ENCODE measurements at regions not wholly inside any gene's neighbourhood (a gene's known extent, or its start where the extent isn't known, plus 50 kb on each side); places are given as distances from the start of the nearest gene placed in this dataset.

- H3K27me3 ChIP-seq (ENCODE audit: low read length): peaks cover 4% of the 10 kb centered on the region; the same call in 1 of the 2 replicates
- H3K4me3 ChIP-seq (ENCODE audit: low read length): no peak overlapping the region
- no peak overlapping the region for H3K4me2 ChIP-seq (ENCODE audit: low read length)
- DNase-seq (no peak), ATAC-seq (no peak)
- H3K79me2 ChIP-seq (ENCODE audit: low read length): no peaks in the 10 kb centered on the region
- peaks cover 12% of the 10 kb centered on the region for H3K9me3 ChIP-seq (ENCODE audit: low read length)
- no peaks in the 10 kb centered on the region for H3K9me2 ChIP-seq (replicated peaks; ENCODE audit: low read length)
- H3F3A ChIP-seq (ENCODE audit: low read length, unreplicated experiment): no peaks in the 10 kb centered on the region
- H3K9ac ChIP-seq (ENCODE audit: low read length): no peak overlapping the region
- H3K4me1 ChIP-seq (ENCODE audit: insufficient read depth, low read length): no peaks in the 10 kb centered on the region
- no TSS peak for BruUV-seq (replicated peaks)
- H3K27ac ChIP-seq (ENCODE audit: low read length): no peak overlapping the region
- no peaks in the 10 kb centered on the region for H4K20me1 ChIP-seq (ENCODE audit: low read length)
- H3K36me3 ChIP-seq (ENCODE audit: low read depth, low read length): no peaks in the 10 kb centered on the region
- no peak for TF ChIP-seq EZH2 (IDR thresholded peaks at IDR 0.05; ENCODE audit: low read length, unreplicated experiment)
- TF ChIP-seq EZH2phosphoT487 (IDR thresholded peaks at IDR 0.05; ENCODE audit: borderline replicate concordance, low read length): no peak
- TF ChIP-seq, protein P1, sequence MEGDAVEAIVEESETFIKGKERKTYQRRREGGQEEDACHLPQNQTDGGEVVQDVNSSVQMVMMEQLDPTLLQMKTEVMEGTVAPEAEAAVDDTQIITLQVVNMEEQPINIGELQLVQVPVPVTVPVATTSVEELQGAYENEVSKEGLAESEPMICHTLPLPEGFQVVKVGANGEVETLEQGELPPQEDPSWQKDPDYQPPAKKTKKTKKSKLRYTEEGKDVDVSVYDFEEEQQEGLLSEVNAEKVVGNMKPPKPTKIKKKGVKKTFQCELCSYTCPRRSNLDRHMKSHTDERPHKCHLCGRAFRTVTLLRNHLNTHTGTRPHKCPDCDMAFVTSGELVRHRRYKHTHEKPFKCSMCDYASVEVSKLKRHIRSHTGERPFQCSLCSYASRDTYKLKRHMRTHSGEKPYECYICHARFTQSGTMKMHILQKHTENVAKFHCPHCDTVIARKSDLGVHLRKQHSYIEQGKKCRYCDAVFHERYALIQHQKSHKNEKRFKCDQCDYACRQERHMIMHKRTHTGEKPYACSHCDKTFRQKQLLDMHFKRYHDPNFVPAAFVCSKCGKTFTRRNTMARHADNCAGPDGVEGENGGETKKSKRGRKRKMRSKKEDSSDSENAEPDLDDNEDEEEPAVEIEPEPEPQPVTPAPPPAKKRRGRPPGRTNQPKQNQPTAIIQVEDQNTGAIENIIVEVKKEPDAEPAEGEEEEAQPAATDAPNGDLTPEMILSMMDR (conservative IDR thresholded peaks at IDR 0.05; ENCODE audit: low read depth, low read length): no peak
- POLR2A ChIA-PET (ENCODE audit: unreplicated experiment): no interaction called here
- intact Hi-C loops (cut with micrococcal nuclease): no loop called here
- CTCF ChIA-PET: no interaction called here
- H2AFZ ChIP-seq (ENCODE audit: low read length): no peak overlapping the region
Observed at GRCh38 chr10:61223576-61223975, 229.6 kb downstream of the TMEM26 start.

GRCh38 chr10:61219696-61220095 lies 233.5 kb downstream of the TMEM26 start:
- H3K79me2 ChIP-seq (ENCODE audit: low read length): no peaks in the 10 kb centered on the region
- CTCF ChIA-PET: no interaction called here
- H3K27me3 ChIP-seq (ENCODE audit: low read length): peaks cover 4% of the 10 kb centered on the region; the same call in 1 of the 2 replicates
- DNase-seq (no peak), ATAC-seq (no peak)
- no peak overlapping the region for H3K4me2 ChIP-seq (ENCODE audit: low read length)
- no peaks in the 10 kb centered on the region for H3K9me3 ChIP-seq (ENCODE audit: low read length)
- TF ChIP-seq EZH2phosphoT487 (IDR thresholded peaks at IDR 0.05; ENCODE audit: borderline replicate concordance, low read length): no peak
- no peak for TF ChIP-seq EZH2 (IDR thresholded peaks at IDR 0.05; ENCODE audit: low read length, unreplicated experiment)
- TF ChIP-seq, protein P1 (conservative IDR thresholded peaks at IDR 0.05; ENCODE audit: low read depth, low read length): no peak
- BruUV-seq (replicated peaks): no TSS peak
- H4K20me1 ChIP-seq (ENCODE audit: low read length): no peaks in the 10 kb centered on the region
- no peak overlapping the region for H3K9ac ChIP-seq (ENCODE audit: low read length)
- POLR2A ChIA-PET (ENCODE audit: unreplicated experiment): no interaction called here
- intact Hi-C loops (cut with micrococcal nuclease): no loop called here
- H3K36me3 ChIP-seq (ENCODE audit: low read depth, low read length): no peaks in the 10 kb centered on the region
- H3K4me1 ChIP-seq (ENCODE audit: insufficient read depth, low read length): no peaks in the 10 kb centered on the region
- no peaks in the 10 kb centered on the region for H3F3A ChIP-seq (ENCODE audit: low read length, unreplicated experiment)
- no peak overlapping the region for H2AFZ ChIP-seq (ENCODE audit: low read length)
- no peak overlapping the region for H3K27ac ChIP-seq (ENCODE audit: low read length)
- no peaks in the 10 kb centered on the region for H3K9me2 ChIP-seq (replicated peaks; ENCODE audit: low read length)
- no peak overlapping the region for H3K4me3 ChIP-seq (ENCODE audit: low read length)

DNA sequence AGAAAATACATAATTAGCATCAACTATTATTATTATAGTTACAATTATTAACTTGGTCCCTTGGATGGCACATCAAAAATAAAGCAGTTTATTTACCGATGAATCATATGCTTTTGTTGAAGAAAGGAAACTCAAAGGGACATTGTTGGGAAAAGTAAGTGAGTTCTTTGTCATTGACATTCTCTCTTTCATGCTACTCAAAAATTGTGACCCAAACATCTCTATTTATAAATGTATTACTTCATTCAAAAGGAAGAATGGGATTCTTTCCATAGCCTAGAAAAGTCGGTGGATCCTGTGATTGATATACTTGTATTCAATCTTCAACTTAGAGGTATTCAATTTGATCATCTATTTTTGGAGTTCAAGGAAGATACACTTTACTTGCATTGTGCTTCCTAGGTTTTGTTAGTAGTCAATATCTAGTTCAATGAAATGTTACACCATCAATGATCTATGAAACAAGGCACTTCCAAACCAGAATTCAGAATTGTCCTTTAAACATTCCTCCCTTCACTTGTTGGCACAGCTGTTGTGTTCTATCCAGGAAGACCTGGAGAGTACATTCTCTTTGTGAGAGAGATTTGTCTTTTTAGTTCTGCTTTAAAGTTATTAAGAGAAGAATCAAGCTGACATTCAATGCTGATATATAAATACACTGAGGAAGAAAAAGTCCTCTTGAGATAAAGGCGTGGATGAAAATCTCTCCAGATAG lies 235.2 kb downstream of the TMEM26 start:
- Histone ChIP-seq H3K27me3 (ENCODE audit: low read length) (peaks cover 4% of the 10 kb centered on the region; the same call in 1 of the 2 replicates), H3K36me3 (ENCODE audit: low read depth, low read length) (no peaks in the 10 kb centered on the region), H3K4me1 (ENCODE audit: insufficient read depth, low read length) (no peaks in the 10 kb centered on the region), H3K9ac (ENCODE audit: low read length) (no peak overlapping the region), H2AFZ (ENCODE audit: low read length) (no peak overlapping the region), H3K9me3 (ENCODE audit: low read length) (no peaks in the 10 kb centered on the region), H3K4me3 (ENCODE audit: low read length) (no peak overlapping the region), H3K4me2 (ENCODE audit: low read length) (no peak overlapping the region), H3F3A (ENCODE audit: low read length, unreplicated experiment) (no peaks in the 10 kb centered on the region), H3K79me2 (ENCODE audit: low read length) (no peaks in the 10 kb centered on the region), H4K20me1 (ENCODE audit: low read length) (no peaks in the 10 kb centered on the region), H3K9me2 (replicated peaks; ENCODE audit: low read length) (no peaks in the 10 kb centered on the region), H3K27ac (ENCODE audit: low read length) (no peak overlapping the region)
- POLR2A ChIA-PET (ENCODE audit: unreplicated experiment): no interaction called here
- ATAC-seq (no peak), DNase-seq (no peak)
- CTCF ChIA-PET: no interaction called here
- intact Hi-C loops (cut with micrococcal nuclease): no loop called here
- no TSS peak for BruUV-seq (replicated peaks)
- no peak for TF ChIP-seq EZH2 (IDR thresholded peaks at IDR 0.05; ENCODE audit: low read length, unreplicated experiment)
